ENCODE measurements at regions not wholly inside any gene's neighbourhood (a gene's known extent, or its start where the extent isn't known, plus 50 kb on each side); places are given as distances from the start of the nearest gene placed in this dataset.

DNA sequence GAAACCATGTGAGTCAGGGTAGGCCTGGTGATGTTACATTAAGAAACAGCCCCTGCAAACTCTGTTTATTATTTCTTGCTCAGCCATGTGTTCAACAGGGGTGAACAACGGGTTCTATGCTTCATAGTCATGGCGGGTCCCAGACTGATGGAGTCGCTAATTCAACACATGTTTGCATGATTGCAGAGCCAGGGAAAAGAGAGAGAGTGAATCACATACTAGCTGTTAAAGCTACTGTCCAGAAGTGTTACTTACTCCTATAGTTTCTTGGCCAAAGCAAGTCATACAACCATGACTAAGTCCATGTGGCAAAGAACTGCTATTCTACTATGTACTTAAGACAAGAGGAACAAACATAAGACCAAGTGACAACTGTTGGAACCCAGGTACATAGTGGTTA, 241.2 kb upstream of the SKOR2 start:
- no peak for DNase-seq (ENCODE audit: extremely low read depth in 1 of 2, low read depth in 1 of 2)

DNA sequence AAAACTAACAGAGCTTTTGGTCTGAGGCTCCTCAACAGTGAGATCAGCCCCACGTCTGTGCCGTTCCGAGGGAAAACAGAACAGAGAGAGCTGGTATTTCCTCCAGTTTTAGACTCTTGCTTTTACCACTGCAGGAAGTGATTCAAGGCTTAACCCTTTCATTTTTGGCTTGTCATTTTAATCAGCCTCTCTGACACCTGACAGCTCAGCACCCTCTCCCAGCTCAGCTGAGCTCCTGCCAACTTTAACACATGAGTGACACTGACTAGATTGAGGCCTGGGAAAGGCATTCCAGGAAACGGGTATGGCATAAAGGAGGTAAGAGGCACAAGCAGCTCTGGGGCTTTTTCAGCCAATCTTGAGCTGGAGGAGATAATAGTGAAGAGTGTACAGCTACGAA, 239.4 kb upstream of the SKOR2 start:
- DNase-seq (ENCODE audit: extremely low read depth in 1 of 2, low read depth in 1 of 2): no peak

DNA sequence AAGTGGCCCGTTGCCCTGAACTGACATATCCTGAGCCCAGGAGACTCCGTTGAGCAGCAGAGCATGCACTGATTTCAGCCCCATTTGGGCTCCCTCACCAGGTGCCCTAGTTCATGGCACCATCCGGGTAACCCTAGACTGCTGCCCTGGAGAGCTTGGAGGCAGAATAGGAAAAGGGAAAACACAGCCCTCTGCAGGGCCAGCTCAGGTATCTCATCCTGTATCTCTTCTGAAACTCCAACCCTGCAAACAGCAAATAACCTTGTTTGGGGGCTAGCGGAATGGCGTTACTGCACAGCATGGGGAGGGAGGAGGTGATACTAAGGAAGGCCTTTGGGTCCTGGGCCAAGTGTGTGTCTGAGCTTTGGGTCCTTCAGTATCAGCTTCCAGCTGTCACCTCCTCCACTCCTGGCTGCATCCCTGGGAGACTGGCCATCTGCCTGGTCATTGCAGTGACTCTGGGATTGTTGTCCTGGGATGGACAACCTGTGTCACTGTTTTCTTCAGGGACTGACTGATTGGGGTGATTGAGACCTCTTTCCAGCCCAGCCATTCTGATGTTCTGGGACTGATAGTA, 233.8 kb upstream of the SKOR2 start:
- DNase-seq (ENCODE audit: extremely low read depth in 1 of 2, low read depth in 1 of 2): no peak

DNA sequence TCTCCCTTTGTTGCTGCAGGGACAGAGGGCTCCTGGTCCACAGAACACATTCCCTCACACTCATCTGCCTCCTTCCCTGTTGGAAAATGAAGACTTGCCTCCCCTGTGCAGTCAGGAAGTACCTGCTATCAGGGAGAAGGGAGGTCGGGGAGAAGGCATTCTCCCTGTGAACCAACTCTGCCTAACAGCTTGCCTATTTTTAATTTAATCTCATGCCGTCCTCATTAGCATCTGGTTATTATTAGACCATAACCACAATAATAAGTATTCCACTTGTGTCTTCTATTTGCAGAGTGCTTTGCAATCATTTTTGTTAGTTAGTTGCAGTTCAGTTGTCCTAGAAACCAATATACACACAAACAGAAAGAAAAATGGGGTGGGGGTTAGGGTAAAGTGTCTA, 232.6 kb upstream of the SKOR2 start:
- no peak for DNase-seq (ENCODE audit: extremely low read depth in 1 of 2, low read depth in 1 of 2)

DNA sequence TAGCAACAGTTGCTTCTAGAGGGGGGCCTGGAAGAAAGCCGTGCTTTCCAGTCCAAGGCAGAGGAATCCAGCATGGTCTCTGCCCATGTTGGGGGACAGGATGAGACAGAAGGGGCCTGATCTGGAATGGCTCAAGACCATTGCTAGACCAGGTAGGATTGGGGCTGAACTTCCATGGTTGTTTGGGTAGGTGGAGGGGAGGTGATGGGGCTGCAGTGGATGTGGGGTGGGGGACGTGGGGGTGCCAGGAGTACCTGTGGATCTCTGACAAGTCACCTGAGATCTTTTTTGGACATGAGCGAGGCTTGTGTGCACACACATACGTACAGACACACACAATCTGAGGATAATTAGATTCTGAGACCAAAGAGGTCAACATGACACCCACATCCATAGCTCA, 228.7 kb upstream of the SKOR2 start:
- DNase-seq (ENCODE audit: extremely low read depth in 1 of 2, low read depth in 1 of 2): no peak

DNA sequence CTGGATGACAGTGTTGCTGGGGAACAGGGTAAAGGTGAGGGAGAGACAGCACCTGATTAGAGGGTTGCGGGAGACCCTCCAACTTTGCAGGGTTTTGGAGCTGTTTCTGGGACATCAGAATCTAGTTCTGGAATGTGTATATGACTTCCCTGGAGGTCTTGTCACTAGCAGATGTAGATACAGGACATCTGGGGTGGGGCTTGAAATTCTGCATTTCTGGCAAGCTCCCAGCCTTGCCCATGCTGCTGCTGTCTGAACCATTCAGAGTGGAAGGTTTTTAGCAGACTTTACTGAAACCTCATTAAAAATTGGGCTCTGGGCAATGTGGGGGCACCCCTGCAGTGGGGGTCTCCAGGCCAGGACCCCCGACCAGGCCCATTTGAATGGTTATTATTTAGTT, 220.3 kb upstream of the SKOR2 start:
- no peak for DNase-seq (ENCODE audit: extremely low read depth in 1 of 2, low read depth in 1 of 2)

DNA sequence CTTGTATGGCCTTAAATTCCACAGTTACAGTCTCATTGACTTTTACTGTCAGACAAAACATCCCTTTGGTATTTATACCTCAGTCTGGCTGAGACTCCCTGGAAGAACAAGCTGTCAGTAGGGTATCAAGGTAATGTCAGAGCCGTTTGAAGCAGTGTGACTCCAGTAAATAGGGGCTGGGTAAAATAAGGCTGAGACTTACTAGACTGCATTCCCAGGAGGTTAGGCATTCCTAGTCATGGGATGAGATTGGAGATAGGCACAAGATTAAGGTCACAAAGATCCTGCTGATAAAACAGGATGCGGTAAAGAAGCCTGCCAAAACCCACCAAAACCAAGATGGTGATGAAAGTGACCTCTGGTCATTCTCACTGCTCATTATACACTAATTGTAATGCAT, 219.5 kb upstream of the SKOR2 start:
- no peak for DNase-seq (ENCODE audit: extremely low read depth in 1 of 2, low read depth in 1 of 2)

DNA sequence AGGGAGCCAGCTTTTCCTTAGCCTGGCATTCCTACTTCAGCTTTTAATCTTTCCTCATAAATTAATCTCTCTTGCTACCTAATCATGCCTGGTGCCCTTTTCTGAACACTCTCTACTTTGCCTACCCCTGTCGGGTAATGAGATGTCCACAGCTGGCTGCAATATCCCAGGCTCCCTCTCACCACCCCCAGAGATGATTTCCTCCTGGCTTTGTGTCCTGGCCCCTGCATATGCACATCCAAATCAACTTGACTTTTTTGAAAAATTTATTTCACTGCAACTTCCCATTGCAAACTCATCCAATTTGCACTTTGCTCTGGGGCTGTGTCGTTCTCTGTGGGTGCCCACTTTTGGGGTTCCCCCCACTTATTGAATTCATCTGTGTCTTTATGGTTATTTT, 218.1 kb upstream of the SKOR2 start:
- no peak for DNase-seq (ENCODE audit: extremely low read depth in 1 of 2, low read depth in 1 of 2)

DNA sequence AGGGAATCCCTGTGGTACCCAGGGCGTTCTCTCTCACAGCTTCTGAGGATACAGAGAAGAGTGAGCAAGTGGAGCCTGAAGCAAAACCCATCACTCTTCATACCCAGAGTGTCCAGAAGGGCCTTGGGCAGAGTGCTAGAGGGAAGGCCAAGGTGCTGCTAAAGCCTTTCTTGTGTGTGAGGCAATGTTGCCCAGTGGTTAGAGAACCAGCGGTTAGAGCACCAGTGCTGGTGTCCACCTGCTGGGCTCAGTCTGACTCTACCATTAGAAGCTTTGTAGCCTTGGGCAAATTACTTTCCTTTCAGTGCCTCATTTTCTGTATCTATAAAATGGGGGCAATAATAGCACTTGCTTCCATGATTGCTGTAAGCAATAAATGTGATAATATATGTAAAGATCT, 210.5 kb upstream of the SKOR2 start:
- no peak for DNase-seq (ENCODE audit: extremely low read depth in 1 of 2, low read depth in 1 of 2)

DNA sequence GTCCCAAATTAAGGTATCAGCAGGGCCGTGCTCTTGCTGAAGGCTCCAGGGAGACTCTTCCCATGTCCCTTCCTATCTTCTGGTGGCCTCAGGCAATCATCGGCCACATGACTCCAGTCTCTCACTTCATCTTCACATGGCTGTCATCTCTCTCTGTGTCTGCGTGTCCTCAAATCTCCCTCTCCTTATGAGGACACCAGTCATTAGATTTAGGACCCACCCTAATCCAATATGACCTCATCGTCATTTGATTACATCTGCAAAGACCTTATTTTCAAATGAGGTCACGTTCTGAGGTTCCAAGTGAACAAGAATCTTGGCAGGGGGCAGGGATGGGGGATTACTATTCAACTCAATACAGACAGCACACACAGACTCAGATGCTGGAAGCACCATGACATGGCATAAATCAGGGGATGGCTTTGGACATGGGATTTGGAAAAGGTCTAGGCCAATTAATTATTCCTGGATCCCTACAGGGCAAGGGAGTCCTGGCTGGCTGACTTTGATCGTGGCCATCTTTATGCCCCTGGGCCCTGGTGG, 210.0 kb upstream of the SKOR2 start:
- no peak for DNase-seq (ENCODE audit: extremely low read depth in 1 of 2, low read depth in 1 of 2)

DNA sequence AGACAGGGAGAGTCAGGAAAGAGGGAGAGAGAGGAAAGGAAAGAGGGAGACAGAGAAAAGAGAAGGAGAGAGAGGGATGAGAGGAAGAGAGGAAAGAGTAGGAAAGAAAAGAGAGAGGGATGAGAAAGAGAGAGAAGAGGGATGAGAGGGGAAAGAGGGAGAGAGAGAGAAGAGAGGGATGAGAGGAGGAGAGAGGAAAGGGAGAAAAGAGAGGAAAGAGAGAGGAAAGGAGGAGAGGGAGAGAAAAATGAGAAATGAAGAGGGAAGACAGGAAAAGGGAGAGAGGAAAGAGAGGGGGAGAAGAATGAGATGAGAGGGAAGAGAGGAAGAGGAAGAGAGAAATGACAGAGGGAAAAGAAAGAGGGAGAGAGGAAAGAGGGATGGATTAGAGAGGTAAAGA, 207.0 kb upstream of the SKOR2 start:
- DNase-seq (ENCODE audit: extremely low read depth in 1 of 2, low read depth in 1 of 2): no peak

DNA sequence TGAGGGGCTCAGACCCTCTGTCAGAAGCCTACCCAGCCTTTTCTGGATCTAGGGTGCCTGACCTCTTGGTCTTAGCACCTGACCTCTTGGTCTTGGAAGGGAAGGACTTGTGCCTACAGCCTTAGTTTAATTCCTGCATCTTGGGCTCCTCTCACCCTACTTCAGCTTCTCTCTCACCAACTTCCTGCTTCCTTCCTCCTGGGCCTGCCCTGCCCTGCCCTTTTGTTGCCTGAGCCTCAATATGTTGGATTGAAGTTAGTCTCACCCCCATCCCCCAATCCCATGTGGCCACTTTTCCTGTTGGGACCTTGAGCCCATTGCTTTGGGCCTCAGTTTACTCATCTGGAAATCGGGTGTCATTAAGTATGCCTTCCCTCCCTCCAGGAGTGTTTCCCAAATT, 206.2 kb upstream of the SKOR2 start:
- no peak for DNase-seq (ENCODE audit: extremely low read depth in 1 of 2, low read depth in 1 of 2)

DNA sequence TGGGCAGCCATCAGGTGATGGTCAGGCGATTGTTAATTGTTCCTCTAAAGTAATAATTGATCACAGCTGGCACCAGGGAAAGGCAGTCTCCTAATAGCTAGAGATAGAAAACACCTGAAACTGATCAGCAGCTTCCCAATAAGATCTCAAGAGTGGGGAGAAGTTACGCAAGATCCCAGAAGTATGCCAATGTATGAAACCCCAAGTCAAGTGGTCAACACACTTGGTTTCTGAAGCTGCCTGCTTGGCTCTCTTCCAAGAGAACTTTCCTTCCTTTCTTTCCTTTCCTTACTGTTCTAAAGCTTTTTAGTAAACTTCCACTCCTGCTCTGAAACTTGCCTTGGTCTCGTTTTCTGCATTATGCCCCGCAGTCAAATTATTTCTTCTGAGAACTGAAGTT, 201.6 kb upstream of the SKOR2 start:
- DNase-seq (ENCODE audit: extremely low read depth in 1 of 2, low read depth in 1 of 2): no peak

DNA sequence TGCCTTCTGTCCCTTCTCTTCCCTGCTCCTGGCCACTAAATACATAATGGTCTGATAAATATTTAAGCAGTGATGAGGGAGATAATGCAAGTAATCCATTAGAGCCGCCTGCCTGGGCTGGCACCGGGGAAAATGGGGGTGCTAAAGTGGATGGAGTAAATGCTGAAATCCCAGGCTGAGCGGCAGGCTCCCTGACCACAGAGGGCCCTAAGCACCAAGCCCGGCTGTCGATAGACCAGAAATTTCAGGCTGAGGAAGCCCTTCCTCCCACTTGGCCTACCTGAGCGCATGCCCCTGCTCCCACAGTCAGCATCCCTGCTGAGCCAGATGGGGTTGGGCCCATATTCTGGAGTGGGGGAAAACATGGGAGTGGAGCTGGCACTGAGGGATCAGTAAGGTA, 197.5 kb upstream of the SKOR2 start:
- no peak for DNase-seq (ENCODE audit: extremely low read depth in 1 of 2, low read depth in 1 of 2)

DNA sequence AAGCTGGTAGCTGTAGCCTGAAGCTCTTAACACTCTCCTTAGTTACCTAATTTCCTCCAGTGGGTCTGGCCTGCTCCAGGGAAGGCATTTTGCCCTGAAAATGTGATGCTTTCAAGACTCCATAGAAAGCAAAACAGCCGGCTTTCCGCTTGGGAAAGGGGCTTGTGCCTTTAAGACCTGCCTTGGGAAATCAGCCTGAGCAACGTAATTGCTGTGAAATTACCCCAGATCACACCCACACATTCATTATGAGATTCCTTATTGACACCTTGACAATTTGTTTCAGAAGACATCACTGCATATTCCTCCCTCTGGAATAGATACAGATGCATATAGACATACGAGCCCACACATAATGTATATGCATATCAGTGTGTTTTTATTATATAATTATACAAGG, 190.5 kb upstream of the SKOR2 start:
- DNase-seq (ENCODE audit: extremely low read depth in 1 of 2, low read depth in 1 of 2): no peak

DNA sequence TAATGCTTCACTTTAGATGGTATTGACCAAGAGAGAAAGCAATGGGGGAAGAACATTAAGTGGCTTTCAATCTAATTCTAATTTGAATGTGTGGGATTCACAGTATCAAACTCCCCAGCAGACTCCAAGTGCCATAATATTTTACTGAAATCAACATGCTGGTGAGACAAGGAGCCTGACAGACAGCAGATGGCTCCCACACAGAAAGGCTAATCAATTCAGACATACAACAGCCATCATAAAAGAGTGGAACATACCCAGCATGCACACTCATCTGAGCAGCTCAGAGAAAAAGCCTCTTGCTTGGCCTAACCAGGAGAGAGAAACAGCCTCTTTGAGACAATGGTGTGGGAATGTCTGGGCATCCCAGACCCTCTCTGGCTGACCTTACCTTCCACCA, 186.5 kb upstream of the SKOR2 start:
- no peak for DNase-seq (ENCODE audit: extremely low read depth in 1 of 2, low read depth in 1 of 2)

DNA sequence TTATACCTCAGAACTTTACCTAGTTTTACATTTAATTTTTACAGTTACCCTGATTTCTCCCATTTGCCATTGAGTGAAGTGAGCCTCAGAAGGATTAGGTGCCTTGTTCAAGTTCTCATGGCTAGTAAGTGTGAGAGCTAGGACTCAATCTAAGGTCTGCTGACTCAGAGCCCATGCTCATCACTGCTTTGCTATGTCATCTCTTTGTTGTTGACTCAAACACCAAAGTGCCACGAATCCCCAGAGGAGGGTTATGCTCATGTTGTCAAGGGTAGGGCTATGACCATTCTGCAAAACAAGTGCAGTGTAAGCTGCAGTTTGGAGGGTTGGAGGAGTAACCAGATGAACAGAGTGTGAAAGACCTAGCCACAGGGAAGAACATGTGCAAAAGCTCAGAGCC, 185.4 kb upstream of the SKOR2 start:
- no peak for DNase-seq (ENCODE audit: extremely low read depth in 1 of 2, low read depth in 1 of 2)

DNA sequence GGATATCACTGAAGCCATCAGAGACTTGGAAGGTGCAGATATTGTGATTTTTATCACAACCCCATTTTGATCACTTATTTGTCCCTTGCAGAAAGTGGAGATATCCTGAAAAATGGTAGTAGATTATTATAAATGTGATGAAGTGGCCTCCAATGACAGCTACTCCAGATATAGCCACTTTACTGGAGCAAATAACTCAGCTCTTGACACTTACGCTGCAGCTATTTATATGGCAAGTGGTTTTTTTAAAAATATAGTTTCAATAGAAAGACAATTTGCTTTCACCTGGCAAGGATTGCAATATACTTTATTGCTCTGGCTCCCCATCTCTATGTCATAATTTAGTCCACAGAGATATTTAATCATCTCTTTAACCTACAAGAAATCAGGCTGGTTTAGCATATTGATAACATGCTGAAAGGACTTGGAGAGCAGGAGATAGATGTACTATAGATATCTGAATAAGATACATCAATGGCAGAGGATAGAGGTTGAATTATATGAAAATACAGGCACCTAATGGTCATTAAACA, 182.8 kb upstream of the SKOR2 start:
- DNase-seq (ENCODE audit: extremely low read depth in 1 of 2, low read depth in 1 of 2): no peak

DNA sequence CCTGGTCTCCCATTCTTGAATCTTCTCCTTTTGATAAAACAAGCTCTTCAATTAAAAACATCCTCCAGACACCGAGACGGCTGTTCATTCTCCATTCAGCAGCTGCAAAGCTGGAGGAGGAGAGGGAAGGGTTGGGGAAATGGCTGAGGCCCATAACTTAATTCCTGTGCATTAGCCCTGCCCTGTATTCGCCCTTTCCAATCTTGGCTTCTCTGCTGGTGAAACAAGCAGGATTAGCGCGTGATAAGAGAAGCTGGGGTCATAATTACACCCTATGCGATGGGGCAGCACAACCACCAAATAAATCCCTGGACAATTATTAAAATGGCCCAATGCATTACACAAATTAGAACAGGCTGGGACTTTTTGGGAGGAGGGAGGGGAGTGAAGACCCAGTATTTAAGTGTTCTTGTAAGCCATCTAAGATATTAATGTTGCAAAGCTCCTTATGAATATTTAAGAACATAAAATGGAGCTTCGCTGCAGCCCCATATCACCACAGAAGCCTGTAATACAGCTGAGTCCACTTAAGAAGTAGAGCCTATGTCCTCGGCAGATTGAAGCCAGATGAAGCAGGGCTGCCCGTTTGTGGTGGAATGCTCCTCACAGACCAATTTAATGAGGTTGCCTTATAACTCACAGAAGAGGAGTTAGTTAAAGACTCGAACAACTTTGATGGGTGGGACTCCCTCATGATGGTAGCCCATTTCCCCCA, 176.6 kb upstream of the SKOR2 start:
- no peak for DNase-seq (ENCODE audit: extremely low read depth in 1 of 2, low read depth in 1 of 2)

DNA sequence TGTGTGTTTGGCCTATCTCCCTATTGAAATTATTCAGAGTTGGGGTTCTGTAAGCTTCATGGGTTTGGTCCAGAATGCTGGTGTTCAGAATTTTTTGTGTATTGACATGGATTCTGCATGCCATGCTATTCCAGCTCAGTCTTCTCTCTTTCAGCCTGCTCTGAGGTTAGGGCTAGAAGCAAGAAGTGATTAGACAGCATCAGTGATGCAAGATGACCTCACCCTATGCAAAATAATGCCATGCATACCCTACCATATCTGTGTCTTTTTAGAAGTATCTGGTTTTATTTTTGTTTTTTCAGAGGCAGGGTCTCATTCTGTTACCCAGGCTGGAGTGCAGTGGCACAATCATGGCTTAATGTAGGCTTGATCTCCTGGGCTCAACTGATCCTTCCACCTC, 175.6 kb upstream of the SKOR2 start:
- DNase-seq (ENCODE audit: extremely low read depth in 1 of 2, low read depth in 1 of 2): no peak

DNA sequence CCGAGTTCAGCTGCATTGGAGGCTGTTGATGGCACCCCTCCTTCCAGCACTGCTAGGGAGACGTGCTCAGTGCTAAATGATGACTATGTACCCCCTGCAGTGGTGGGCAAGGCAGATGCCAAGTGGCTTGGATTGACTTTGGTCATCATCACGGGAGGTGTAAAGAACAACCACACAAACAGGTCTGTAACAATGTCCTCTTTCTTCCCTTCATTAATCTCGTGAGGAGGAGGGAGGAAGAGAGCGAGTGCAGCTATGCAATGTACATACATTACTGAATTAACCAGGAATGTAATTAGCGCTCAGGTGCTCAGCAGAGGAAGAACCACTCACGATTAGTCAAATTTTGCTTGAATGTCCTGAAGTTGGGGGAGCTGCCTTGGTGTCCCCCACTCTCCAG, 173.9 kb upstream of the SKOR2 start:
- DNase-seq (ENCODE audit: extremely low read depth in 1 of 2, low read depth in 1 of 2): no peak

DNA sequence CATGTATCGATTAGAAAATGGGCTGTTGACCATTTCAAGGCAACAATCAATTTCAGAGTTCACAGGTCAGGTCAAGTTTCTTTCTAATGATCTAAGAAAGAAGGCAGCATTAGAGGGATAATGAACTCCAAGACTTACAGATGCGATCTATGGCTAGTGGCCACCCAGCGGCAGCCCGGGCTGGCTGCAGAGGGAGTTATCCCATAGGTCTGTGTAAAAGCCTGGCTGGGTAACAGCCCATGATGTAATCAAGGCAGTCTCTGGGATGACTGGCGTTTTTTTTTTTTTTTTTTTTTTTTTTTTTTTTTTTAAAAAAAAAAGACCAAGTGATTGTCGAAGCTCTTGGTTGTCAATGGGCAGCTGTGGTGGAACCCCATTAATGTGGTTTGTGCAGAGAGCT, 171.1 kb upstream of the SKOR2 start:
- no peak for DNase-seq (ENCODE audit: extremely low read depth in 1 of 2, low read depth in 1 of 2)

DNA sequence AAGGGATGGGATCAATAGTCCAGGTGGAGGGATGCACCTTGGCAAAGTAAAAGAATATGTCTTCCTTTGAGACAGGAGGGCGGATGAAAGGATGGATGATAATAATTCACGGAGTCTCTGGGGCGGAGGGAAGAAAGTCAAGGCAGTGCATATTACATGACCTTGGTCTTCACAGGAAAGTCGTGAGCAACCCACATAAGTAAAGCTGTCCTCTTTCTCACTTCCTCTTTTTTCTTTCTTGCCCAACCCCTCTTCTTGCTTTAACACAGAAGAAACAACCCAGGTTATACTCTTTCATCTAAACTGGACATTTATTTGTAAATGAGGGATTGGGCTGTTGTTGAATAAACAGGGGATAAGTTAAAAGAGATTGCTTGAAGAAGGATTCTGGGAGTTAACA, 168.7 kb upstream of the SKOR2 start:
- DNase-seq (ENCODE audit: extremely low read depth in 1 of 2, low read depth in 1 of 2): no peak

Measured in stimulated activated CD8-positive, alpha-beta memory T cell treated with anti-CD3 and anti-CD28 coated beads, Interleukin-7, amount 100 ng/mL, for 48 hours (primary cell).